Tibial nerve (tissue), 3 donors: ENCODE measurements at regions not wholly inside any gene's neighbourhood (a gene's known extent, or its start where the extent isn't known, plus 50 kb on each side); places are given as distances from the start of the nearest gene placed in this dataset.

ENCODE experiments used
- CTCF ChIP-seq, 5 experiments: fragments of 200-600 bp in 3 of 5; fragments of 450-650 bp in 2 of 5; sonication (generic) in 3 of 5; IDR thresholded peaks; one replicate each; pipeline ENCODE4 v1.5.1; 2016 to 2019; ENCODE audit warnings: antibody characterized with exemption in 5 of 5, mild to moderate bottlenecking in 3 of 5, moderate library complexity in 2 of 5
- POLR2A ChIP-seq, 2 donors: fragments of 450-650 bp; IDR thresholded peaks; one replicate each; pipeline ENCODE4 v1.6.1; 2017; ENCODE audit warnings: antibody characterized with exemption in 2 of 2, mild to moderate bottlenecking in 2 of 2, moderate library complexity in 2 of 2

- no peak for TF ChIP-seq CTCF (IDR thresholded peaks at IDR 0.05)
- TF ChIP-seq POLR2A (IDR thresholded peaks at IDR 0.05): no peak
These were observed 518.6 kb downstream of the SLITRK5 start for GRCh38 chr13:88189728-88190127.
